T47D (cell line): ENCODE measurements at regions not wholly inside any gene's neighbourhood (a gene's known extent, or its start where the extent isn't known, plus 50 kb on each side); places are given as distances from the start of the nearest gene placed in this dataset.
A peak's percentile ranks its signal among the peaks of the same experiment; 100 is the strongest.
"Not testable (repeated sequence)": the region's sequence is repeated elsewhere in the genome, so short reads cannot be mapped to it uniquely, and the experiment has no call there.

ENCODE experiments used
- DNase-seq, 2 experiments: peaks; one replicate each; pipeline versions ENCODE4 v3.0.0 to v3.0.0-alpha.2; 2011 to 2012; ENCODE audit warnings: low read depth in 1 of 2, low spot score in 1 of 2
- JUND ChIP-seq: IDR thresholded peaks from 2 replicates; pipeline ENCODE4 v1.6.1; 2012; ENCODE audit warnings: low read depth
- in situ Hi-C: cut with HindIII; loops from 2 replicates; pipeline ENCODE4 v1.10.0; 2016; ENCODE audit warnings: low sequenced_read_pairs, low pct_unique_long_range_greater_than_20kb

- DNase-seq: peak in 1 of 2 experiments; percentile 48
- no peak for TF ChIP-seq JUND
- in situ Hi-C loops: no loop called here
Observed at GRCh38 chr2:39487398-39488250, 50.5 kb upstream of the MAP4K3 start.

- no peak for DNase-seq
- in situ Hi-C loops: no loop called here
Observed at GRCh38 chr2:39488450-39488849, 51.4 kb upstream of the MAP4K3 start.

GRCh38 chr2:39490586-39490985, 53.5 kb upstream of the MAP4K3 start:
- TF ChIP-seq JUND: no peak
- no peak for DNase-seq
- in situ Hi-C loops: no loop called here

More at GRCh38 chr2:39488450-39488849, 51.4 kb upstream of the MAP4K3 start:
- no peak for TF ChIP-seq JUND

GRCh38 chr2:39491653-39492052, 54.6 kb upstream of the MAP4K3 start:
- in situ Hi-C loops: no loop called here
- TF ChIP-seq JUND: no peak
- DNase-seq: no peak

GRCh38 chr2:39492095-39492590, 55.1 kb upstream of the MAP4K3 start:
- DNase-seq: no peak
- in situ Hi-C loops: no loop called here
- no peak for TF ChIP-seq JUND

- DNase-seq: no peak
Observed at GRCh38 chr2:39492716-39493115, 55.6 kb upstream of the MAP4K3 start.

GRCh38 chr2:39494784-39495251, 57.7 kb upstream of the MAP4K3 start:
- TF ChIP-seq JUND: no peak
- in situ Hi-C loops: no loop called here
- no peak for DNase-seq

More at GRCh38 chr2:39492716-39493115, 55.6 kb upstream of the MAP4K3 start:
- TF ChIP-seq JUND: no peak
- in situ Hi-C loops: no loop called here

GRCh38 chr2:39497082-39497801, 60.2 kb upstream of the MAP4K3 start:
- in situ Hi-C loops: no loop called here
- TF ChIP-seq JUND: no peak
- no peak for DNase-seq

GRCh38 chr2:39498176-39498575, 61.1 kb upstream of the MAP4K3 start:
- in situ Hi-C loops, DNase-seq: not testable (repeated sequence)

- in situ Hi-C loops: no loop called here
- no peak for DNase-seq
- no peak for TF ChIP-seq JUND
Observed at GRCh38 chr2:39498786-39499185, 61.7 kb upstream of the MAP4K3 start.

GRCh38 chr2:39499336-39499735, 62.3 kb upstream of the MAP4K3 start:
- no peak for DNase-seq
- in situ Hi-C loops: no loop called here
- TF ChIP-seq JUND: no peak

GRCh38 chr2:39501412-39501811, 64.3 kb upstream of the MAP4K3 start:
- in situ Hi-C loops: no loop called here
- no peak for TF ChIP-seq JUND
- DNase-seq: no peak

GRCh38 chr2:39503277-39503676, 66.2 kb upstream of the MAP4K3 start:
- no peak for DNase-seq
- in situ Hi-C loops: no loop called here
- no peak for TF ChIP-seq JUND
